SK-N-SH treated with all-trans-retinoic acid at 6 μM for 48 hours (cell line): ENCODE measurements at regions not wholly inside any gene's neighbourhood (a gene's known extent, or its start where the extent isn't known, plus 50 kb on each side); places are given as distances from the start of the nearest gene placed in this dataset.

Source experiments
- ATAC-seq: fragments of 200-7000 bp; cut with Tn5 transposase; 3 replicates; pipeline ENCODE4 v1.9.1; 2020; ENCODE audit warnings: mild to moderate bottlenecking, moderate library complexity
- ARNTL ChIP-seq: fragments of 450-650 bp; formaldehyde crosslinking; IDR thresholded peaks from 2 replicates; pipeline ENCODE4 v1.5.0; 2020; ENCODE audit warnings: low read depth, mild to moderate bottlenecking, moderate library complexity, borderline replicate concordance
- BACH2 ChIP-seq: fragments of 250-450 bp; sonication (Bioruptor Pico); IDR thresholded peaks from 2 replicates; pipeline ENCODE4 v1.9.0; 2021; ENCODE audit warnings: mild to moderate bottlenecking, borderline replicate concordance
- CSDC2 ChIP-seq: fragments of 250-450 bp; sonication (Bioruptor Pico); IDR thresholded peaks from 2 replicates; pipeline ENCODE4 v1.5.0; 2020; ENCODE audit warnings: mild to moderate bottlenecking, moderate library complexity
- ESRRG ChIP-seq: fragments of 250-450 bp; sonication (Bioruptor Pico); IDR thresholded peaks from 2 replicates; pipeline ENCODE4 v1.6.1; 2021; ENCODE audit warnings: mild to moderate bottlenecking
- GLIS3 ChIP-seq: fragments of 250-450 bp; sonication (Bioruptor Pico); IDR thresholded peaks from 2 replicates; pipeline ENCODE4 v1.5.0; 2020; ENCODE audit warnings: mild to moderate bottlenecking, moderate library complexity
- ISL1 ChIP-seq: fragments of 250-450 bp; sonication (Bioruptor Pico); IDR thresholded peaks from 2 replicates; pipeline ENCODE4 v2.1.2; 2022; ENCODE audit warnings: mild to moderate bottlenecking, moderate library complexity
- OSR1 ChIP-seq: fragments of 250-450 bp; sonication (Bioruptor Pico); IDR thresholded peaks from 2 replicates; pipeline ENCODE4 v1.8.0; 2022; ENCODE audit warnings: moderate library complexity, mild to moderate bottlenecking, inconsistent platforms
- PPARA ChIP-seq: fragments of 250-450 bp; sonication (Bioruptor Pico); IDR thresholded peaks from 2 replicates; pipeline ENCODE4 v1.5.0; 2020; ENCODE audit warnings: mild to moderate bottlenecking, borderline replicate concordance
- RARB ChIP-seq: fragments of 250-450 bp; sonication (Bioruptor Pico); IDR thresholded peaks from 2 replicates; pipeline ENCODE4 v1.8.0; 2021; ENCODE audit warnings: mild to moderate bottlenecking, moderate library complexity
- SNAI2 ChIP-seq: fragments of 250-450 bp; sonication (Bioruptor Pico); IDR thresholded peaks from 2 replicates; pipeline ENCODE4 v1.5.0; 2020; ENCODE audit warnings: mild to moderate bottlenecking, moderate library complexity
- TOX ChIP-seq: fragments of 250-450 bp; sonication (Bioruptor Pico); IDR thresholded peaks from 2 replicates; pipeline ENCODE4 v1.8.0; 2021; ENCODE audit warnings: mild to moderate bottlenecking, moderate library complexity, borderline replicate concordance
- ZC3H10 ChIP-seq: fragments of 250-450 bp; sonication (Bioruptor Pico); IDR thresholded peaks from 2 replicates; pipeline ENCODE4 v1.5.1; 2021; ENCODE audit warnings: mild to moderate bottlenecking, moderate library complexity
- ZFP3 ChIP-seq: fragments of 250-450 bp; sonication (Bioruptor Pico); IDR thresholded peaks from 2 replicates; pipeline ENCODE4 v1.5.0; 2020; ENCODE audit warnings: mild to moderate bottlenecking, moderate library complexity
- ZFP30 ChIP-seq: fragments of 450-650 bp; formaldehyde crosslinking; IDR thresholded peaks from 2 replicates; pipeline ENCODE4 v1.5.0; 2022; ENCODE audit warnings: mild to moderate bottlenecking, moderate library complexity
- ZNF70 ChIP-seq: fragments of 450-650 bp; formaldehyde crosslinking; IDR thresholded peaks from 2 replicates; pipeline ENCODE4 v1.5.0; 2020; ENCODE audit warnings: mild to moderate bottlenecking, moderate library complexity
- ZNF8 ChIP-seq: fragments of 450-650 bp; formaldehyde crosslinking; IDR thresholded peaks from 2 replicates; pipeline ENCODE4 v1.5.0; 2020; ENCODE audit warnings: mild to moderate bottlenecking, moderate library complexity
- TF ChIP-seq, protein P1 (sequence below): fragments of 250-450 bp; sonication (Bioruptor Pico); IDR thresholded peaks from 2 replicates; pipeline ENCODE4 v1.5.0; 2020; ENCODE audit warnings: mild to moderate bottlenecking, moderate library complexity
- TF ChIP-seq, protein P2 (sequence below): fragments of 250-450 bp; sonication (Bioruptor Pico); IDR thresholded peaks from 2 replicates; pipeline ENCODE4 v1.5.1; 2021; ENCODE audit warnings: mild to moderate bottlenecking, moderate library complexity
- TF ChIP-seq, protein P3 (sequence below): fragments of 250-450 bp; sonication (Bioruptor Pico); IDR thresholded peaks from 2 replicates; pipeline ENCODE4 v1.5.1; 2020; ENCODE audit warnings: low read depth, mild to moderate bottlenecking, moderate library complexity
- TF ChIP-seq, protein P4 (sequence below): fragments of 250-450 bp; sonication (Bioruptor Pico); IDR thresholded peaks from 2 replicates; pipeline ENCODE4 v1.8.0; 2020; ENCODE audit warnings: mild to moderate bottlenecking, moderate library complexity, borderline replicate concordance
- TF ChIP-seq, protein P5 (sequence below): fragments of 250-450 bp; sonication (Bioruptor Pico); IDR thresholded peaks from 2 replicates; pipeline ENCODE4 v1.8.0; 2021; ENCODE audit warnings: low read depth, mild to moderate bottlenecking, moderate library complexity, borderline replicate concordance

DNA sequence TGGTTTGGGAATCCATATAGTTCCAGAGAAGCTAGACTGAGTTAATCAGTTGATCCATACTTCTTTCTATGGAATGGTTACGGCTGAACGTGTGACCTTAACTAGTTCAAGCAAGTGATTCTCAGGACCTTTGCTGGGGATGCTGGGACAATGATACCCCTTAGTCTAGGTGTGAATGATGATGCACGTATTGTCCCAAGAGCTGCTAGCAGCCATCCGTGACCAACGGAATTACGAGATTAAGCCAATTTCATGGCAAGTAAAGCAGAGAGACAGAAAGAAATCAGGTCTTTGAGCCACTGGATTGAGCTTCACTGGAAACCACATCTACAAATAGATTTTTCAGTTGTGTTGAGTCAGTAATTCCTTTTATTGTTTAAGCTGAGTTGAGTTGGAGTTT, 99.2 kb upstream of the LIFR start:
- no peak for ATAC-seq
- TF ChIP-seq ZFP30 (no peak), ZNF70 (CRISPR knock-in tag) (no peak)

DNA sequence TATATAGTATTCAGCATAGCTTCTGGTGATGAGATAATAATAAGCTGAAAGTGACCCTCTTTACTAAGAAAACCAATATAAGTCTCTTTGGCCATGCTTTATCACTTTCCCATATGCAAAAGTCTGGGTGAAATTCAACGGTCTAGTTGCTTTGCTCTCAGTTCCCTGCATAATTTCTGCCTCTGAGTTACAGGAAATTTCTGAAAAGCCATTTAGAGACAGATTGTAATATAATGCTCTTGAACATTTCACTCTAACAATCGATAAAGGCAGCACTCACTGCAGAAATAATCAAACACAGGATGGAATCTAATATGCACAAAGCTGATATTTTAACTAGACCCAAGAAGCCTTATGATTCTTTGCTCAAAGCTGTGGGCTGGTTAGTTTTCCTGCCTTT, 100.1 kb upstream of the LIFR start:
- no peak for ATAC-seq
- TF ChIP-seq OSR1 (CRISPR knock-in tag) (no peak), SNAI2 (no peak), ARNTL (CRISPR knock-in tag) (no peak), CSDC2 (CRISPR knock-in tag) (no peak)
- TF ChIP-seq, protein P1, sequence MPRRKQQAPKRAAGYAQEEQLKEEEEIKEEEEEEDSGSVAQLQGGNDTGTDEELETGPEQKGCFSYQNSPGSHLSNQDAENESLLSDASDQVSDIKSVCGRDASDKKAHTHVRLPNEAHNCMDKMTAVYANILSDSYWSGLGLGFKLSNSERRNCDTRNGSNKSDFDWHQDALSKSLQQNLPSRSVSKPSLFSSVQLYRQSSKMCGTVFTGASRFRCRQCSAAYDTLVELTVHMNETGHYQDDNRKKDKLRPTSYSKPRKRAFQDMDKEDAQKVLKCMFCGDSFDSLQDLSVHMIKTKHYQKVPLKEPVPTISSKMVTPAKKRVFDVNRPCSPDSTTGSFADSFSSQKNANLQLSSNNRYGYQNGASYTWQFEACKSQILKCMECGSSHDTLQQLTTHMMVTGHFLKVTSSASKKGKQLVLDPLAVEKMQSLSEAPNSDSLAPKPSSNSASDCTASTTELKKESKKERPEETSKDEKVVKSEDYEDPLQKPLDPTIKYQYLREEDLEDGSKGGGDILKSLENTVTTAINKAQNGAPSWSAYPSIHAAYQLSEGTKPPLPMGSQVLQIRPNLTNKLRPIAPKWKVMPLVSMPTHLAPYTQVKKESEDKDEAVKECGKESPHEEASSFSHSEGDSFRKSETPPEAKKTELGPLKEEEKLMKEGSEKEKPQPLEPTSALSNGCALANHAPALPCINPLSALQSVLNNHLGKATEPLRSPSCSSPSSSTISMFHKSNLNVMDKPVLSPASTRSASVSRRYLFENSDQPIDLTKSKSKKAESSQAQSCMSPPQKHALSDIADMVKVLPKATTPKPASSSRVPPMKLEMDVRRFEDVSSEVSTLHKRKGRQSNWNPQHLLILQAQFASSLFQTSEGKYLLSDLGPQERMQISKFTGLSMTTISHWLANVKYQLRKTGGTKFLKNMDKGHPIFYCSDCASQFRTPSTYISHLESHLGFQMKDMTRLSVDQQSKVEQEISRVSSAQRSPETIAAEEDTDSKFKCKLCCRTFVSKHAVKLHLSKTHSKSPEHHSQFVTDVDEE (CRISPR knock-in tag), result no peak
- TF ChIP-seq, protein P2, sequence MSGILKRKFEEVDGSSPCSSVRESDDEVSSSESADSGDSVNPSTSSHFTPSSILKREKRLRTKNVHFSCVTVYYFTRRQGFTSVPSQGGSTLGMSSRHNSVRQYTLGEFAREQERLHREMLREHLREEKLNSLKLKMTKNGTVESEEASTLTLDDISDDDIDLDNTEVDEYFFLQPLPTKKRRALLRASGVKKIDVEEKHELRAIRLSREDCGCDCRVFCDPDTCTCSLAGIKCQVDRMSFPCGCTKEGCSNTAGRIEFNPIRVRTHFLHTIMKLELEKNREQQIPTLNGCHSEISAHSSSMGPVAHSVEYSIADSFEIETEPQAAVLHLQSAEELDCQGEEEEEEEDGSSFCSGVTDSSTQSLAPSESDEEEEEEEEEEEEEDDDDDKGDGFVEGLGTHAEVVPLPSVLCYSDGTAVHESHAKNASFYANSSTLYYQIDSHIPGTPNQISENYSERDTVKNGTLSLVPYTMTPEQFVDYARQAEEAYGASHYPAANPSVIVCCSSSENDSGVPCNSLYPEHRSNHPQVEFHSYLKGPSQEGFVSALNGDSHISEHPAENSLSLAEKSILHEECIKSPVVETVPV (CRISPR knock-in tag), result no peak
- TF ChIP-seq, protein P3, sequence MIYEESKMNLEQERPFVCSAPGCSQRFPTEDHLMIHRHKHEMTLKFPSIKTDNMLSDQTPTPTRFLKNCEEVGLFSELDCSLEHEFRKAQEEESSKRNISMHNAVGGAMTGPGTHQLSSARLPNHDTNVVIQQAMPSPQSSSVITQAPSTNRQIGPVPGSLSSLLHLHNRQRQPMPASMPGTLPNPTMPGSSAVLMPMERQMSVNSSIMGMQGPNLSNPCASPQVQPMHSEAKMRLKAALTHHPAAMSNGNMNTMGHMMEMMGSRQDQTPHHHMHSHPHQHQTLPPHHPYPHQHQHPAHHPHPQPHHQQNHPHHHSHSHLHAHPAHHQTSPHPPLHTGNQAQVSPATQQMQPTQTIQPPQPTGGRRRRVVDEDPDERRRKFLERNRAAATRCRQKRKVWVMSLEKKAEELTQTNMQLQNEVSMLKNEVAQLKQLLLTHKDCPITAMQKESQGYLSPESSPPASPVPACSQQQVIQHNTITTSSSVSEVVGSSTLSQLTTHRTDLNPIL (CRISPR knock-in tag), result no peak

DNA sequence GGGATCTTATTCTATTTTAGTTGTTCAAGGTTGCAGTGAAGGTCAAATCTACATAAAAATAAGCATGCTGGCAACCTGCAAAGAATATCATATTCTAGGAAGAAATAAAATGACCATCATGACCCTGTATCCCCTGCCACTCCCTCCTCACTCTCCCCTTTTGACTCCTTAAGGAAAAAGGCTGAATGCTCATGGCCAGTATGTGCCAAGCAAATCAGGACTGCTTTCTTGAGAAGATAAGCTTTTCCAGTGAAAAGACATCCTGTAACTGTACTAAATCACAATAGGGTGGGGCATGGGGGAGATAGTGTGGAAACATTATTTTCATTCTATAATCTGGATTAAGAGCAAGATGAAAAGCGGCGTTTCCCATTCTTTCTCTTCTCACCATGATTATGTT, 100.6 kb upstream of the LIFR start:
- TF ChIP-seq, protein P1 (CRISPR knock-in tag), result no peak
- TF ChIP-seq PPARA (CRISPR knock-in tag) (no peak), BACH2 (CRISPR knock-in tag) (no peak), ESRRG (CRISPR knock-in tag) (no peak), ZFP30 (no peak), RARB (no peak), SNAI2 (no peak), CSDC2 (CRISPR knock-in tag) (no peak), TOX (no peak), ZNF70 (CRISPR knock-in tag) (no peak), ISL1 (CRISPR knock-in tag) (no peak), ARNTL (CRISPR knock-in tag) (no peak)
- TF ChIP-seq, protein P3 (CRISPR knock-in tag), result no peak
- TF ChIP-seq, protein P2 (CRISPR knock-in tag), result no peak
- TF ChIP-seq, all 23 proteins: peak for 0
- ATAC-seq, result no peak

DNA sequence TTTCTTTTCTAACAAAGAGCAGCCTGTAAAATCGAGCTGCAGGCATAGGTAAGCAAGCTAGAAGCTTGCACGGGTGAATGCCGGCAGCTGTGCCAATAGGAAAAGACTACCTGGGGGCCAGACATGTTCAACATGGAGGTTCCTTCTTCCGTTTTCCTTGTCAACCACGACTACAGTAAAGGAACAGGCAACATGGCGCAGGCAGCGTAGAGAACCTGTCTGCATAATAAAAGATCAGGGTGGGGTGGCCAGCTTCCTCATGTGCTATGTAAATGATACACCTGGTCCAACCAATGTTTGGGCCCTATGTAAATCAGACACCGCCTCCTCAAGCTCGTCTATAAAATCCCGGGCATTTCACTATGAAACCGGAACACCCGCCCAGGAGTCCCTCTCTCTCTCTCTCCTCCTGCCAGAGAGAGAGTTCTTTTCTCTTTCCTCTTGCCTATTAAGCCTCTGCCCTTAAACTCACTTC, 103.8 kb upstream of the LIFR start:
- ATAC-seq, result no peak
- TF ChIP-seq ISL1 (CRISPR knock-in tag) (no peak), ZC3H10 (CRISPR knock-in tag) (no peak), CSDC2 (CRISPR knock-in tag) (no peak), PPARA (CRISPR knock-in tag) (no peak), ZNF70 (CRISPR knock-in tag) (no peak), ZNF8 (CRISPR knock-in tag) (no peak), OSR1 (CRISPR knock-in tag) (no peak), ZFP3 (CRISPR knock-in tag) (no peak), GLIS3 (CRISPR knock-in tag) (no peak), SNAI2 (no peak), BACH2 (CRISPR knock-in tag) (no peak)
- TF ChIP-seq, protein P4, sequence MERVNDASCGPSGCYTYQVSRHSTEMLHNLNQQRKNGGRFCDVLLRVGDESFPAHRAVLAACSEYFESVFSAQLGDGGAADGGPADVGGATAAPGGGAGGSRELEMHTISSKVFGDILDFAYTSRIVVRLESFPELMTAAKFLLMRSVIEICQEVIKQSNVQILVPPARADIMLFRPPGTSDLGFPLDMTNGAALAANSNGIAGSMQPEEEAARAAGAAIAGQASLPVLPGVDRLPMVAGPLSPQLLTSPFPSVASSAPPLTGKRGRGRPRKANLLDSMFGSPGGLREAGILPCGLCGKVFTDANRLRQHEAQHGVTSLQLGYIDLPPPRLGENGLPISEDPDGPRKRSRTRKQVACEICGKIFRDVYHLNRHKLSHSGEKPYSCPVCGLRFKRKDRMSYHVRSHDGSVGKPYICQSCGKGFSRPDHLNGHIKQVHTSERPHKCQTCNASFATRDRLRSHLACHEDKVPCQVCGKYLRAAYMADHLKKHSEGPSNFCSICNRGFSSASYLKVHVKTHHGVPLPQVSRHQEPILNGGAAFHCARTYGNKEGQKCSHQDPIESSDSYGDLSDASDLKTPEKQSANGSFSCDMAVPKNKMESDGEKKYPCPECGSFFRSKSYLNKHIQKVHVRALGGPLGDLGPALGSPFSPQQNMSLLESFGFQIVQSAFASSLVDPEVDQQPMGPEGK, result no peak
- TF ChIP-seq, protein P5, sequence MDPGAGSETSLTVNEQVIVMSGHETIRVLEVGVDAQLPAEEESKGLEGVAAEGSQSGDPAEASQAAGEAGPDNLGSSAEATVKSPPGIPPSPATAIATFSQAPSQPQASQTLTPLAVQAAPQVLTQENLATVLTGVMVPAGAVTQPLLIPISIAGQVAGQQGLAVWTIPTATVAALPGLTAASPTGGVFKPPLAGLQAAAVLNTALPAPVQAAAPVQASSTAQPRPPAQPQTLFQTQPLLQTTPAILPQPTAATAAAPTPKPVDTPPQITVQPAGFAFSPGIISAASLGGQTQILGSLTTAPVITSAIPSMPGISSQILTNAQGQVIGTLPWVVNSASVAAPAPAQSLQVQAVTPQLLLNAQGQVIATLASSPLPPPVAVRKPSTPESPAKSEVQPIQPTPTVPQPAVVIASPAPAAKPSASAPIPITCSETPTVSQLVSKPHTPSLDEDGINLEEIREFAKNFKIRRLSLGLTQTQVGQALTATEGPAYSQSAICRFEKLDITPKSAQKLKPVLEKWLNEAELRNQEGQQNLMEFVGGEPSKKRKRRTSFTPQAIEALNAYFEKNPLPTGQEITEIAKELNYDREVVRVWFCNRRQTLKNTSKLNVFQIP, result no peak
- TF ChIP-seq, all 23 proteins: peak for 0
